AG09309 (cell line): ENCODE measurements at regions not wholly inside any gene's neighbourhood (a gene's known extent, or its start where the extent isn't known, plus 50 kb on each side); places are given as distances from the start of the nearest gene placed in this dataset.
"Not testable (repeated sequence)": the region's sequence is repeated elsewhere in the genome, so short reads cannot be mapped to it uniquely, and the experiment has no call there.

Experiments used
- DNase-seq: peaks from one replicate; pipeline ENCODE4 v3.0.0-alpha.2; 2010; ENCODE audit warnings: low read depth
- H3K4me3 ChIP-seq: 2 replicates; pipeline ENCODE4 v1.5.1; 2011; ENCODE audit warnings: mild to moderate bottlenecking, low read depth, low read length, moderate library complexity; ENCODE audit not compliant: control insufficient read depth
- CTCF ChIP-seq: IDR thresholded peaks from 2 replicates; pipeline ENCODE4 v1.5.1; 2011; ENCODE audit warnings: mild to moderate bottlenecking, low read depth, low read length, inconsistent platforms; ENCODE audit not compliant: insufficient read depth, control insufficient read depth; ENCODE audit errors: missing control alignments

GRCh38 chr22:34410111-34410510 lies 489.8 kb upstream of the LARGE1 start:
- no peak for DNase-seq
- H3K4me3 ChIP-seq = no peak overlapping the region
- no peak for TF ChIP-seq CTCF

GRCh38 chr22:34414467-34415440 lies 494.5 kb upstream of the LARGE1 start:
- H3K4me3 ChIP-seq = no peak overlapping the region
- no peak for DNase-seq
- TF ChIP-seq CTCF = no peak

GRCh38 chr22:34416022-34416860 lies 496.0 kb upstream of the LARGE1 start:
- TF ChIP-seq CTCF = no peak
- DNase-seq = no peak
- H3K4me3 ChIP-seq = no peak overlapping the region

- DNase-seq, H3K4me3 ChIP-seq: not testable (repeated sequence)
Measured at GRCh38 chr22:34422948-34423347, 502.7 kb upstream of the LARGE1 start.

- H3K4me3 ChIP-seq = no peak overlapping the region
- no peak for DNase-seq
- no peak for TF ChIP-seq CTCF
Measured at GRCh38 chr22:34427436-34427835, 507.2 kb upstream of the LARGE1 start.

GRCh38 chr22:34427841-34428240 lies 507.6 kb upstream of the LARGE1 start:
- no peak for DNase-seq
- H3K4me3 ChIP-seq = no peak overlapping the region
- TF ChIP-seq CTCF = no peak

GRCh38 chr22:34429314-34429713 lies 509.0 kb upstream of the LARGE1 start:
- no peak for TF ChIP-seq CTCF
- no peak overlapping the region for H3K4me3 ChIP-seq
- DNase-seq = no peak
